ENCODE measurements at regions not wholly inside any gene's neighbourhood (a gene's known extent, or its start where the extent isn't known, plus 50 kb on each side); places are given as distances from the start of the nearest gene placed in this dataset.

DNA sequence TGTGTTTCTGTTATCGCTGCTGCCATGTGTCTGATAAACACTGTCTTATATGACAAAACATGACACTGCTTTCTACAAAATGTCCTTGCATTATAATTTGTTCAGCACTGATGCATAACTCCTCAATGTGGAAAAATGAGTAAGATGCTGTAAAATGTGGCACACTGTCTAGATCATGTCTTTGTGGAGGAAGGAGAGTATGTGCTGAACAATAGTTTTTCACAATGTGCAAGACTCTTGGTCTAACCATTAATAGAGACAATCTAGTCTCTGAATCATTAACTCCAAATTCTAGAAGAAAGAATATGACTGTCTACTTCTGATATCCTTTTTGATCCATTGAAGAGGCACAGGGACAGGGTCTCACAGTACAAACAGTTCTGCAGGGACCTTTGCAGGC is 127.9 kb upstream of the RARB start:
- Histone ChIP-seq H3K4me2 (no peak overlapping the region), H3K36me3 (ENCODE audit: insufficient read depth) (no peaks in the 10 kb centered on the region), H3K27me3 (ENCODE audit: insufficient read depth, low read depth) (no peaks in the 10 kb centered on the region), H3K79me2 (ENCODE audit: insufficient read depth, low read depth) (no peaks in the 10 kb centered on the region), H3K27ac (no peak overlapping the region), H3K4me1 (ENCODE audit: low read depth, poor library complexity, severe bottlenecking) (no peaks in the 10 kb centered on the region), H2AFZ (ENCODE audit: low read depth) (no peak overlapping the region), H3K4me3 (IDR thresholded peaks at IDR 0.05; ENCODE audit: insufficient read depth, low read depth, low read length) (no peak overlapping the region), H3K9ac (no peak overlapping the region), H4K20me1 (ENCODE audit: insufficient read depth) (no peaks in the 10 kb centered on the region)
- TF ChIP-seq, protein P1, sequence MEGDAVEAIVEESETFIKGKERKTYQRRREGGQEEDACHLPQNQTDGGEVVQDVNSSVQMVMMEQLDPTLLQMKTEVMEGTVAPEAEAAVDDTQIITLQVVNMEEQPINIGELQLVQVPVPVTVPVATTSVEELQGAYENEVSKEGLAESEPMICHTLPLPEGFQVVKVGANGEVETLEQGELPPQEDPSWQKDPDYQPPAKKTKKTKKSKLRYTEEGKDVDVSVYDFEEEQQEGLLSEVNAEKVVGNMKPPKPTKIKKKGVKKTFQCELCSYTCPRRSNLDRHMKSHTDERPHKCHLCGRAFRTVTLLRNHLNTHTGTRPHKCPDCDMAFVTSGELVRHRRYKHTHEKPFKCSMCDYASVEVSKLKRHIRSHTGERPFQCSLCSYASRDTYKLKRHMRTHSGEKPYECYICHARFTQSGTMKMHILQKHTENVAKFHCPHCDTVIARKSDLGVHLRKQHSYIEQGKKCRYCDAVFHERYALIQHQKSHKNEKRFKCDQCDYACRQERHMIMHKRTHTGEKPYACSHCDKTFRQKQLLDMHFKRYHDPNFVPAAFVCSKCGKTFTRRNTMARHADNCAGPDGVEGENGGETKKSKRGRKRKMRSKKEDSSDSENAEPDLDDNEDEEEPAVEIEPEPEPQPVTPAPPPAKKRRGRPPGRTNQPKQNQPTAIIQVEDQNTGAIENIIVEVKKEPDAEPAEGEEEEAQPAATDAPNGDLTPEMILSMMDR (conservative IDR thresholded peaks at IDR 0.05; ENCODE audit: low read depth, low read length) = no peak

DNA sequence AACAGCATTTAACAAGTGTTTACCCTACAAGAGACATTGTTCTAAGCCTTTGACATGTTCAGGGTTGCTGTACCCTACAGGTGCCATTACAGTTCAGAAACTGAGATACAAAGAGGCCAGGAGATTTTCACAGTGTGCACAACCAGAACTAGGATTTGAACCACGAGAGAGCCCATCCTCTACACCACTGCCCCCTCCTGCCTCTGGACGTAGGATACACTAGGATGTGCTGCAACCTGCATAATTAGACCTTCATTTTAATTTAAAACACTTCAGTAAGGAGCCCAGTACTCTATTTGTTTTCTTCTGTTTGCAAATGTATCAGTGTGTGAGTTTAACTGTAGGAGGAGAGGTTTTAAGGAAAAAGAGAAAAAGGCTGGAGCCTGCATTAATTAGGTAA is 123.1 kb upstream of the RARB start:
- H3K4me2 ChIP-seq = no peak overlapping the region
- H3K27ac ChIP-seq = no peak overlapping the region
- TF ChIP-seq, protein P1 (conservative IDR thresholded peaks at IDR 0.05; ENCODE audit: low read depth, low read length) = no peak
- H2AFZ ChIP-seq (ENCODE audit: low read depth) = no peak overlapping the region
- H3K27me3 ChIP-seq (ENCODE audit: insufficient read depth, low read depth) = no peaks in the 10 kb centered on the region
- no peak overlapping the region for H3K9ac ChIP-seq
- H4K20me1 ChIP-seq (ENCODE audit: insufficient read depth) = no peaks in the 10 kb centered on the region
- H3K79me2 ChIP-seq (ENCODE audit: insufficient read depth, low read depth) = no peaks in the 10 kb centered on the region
- no peaks in the 10 kb centered on the region for H3K36me3 ChIP-seq (ENCODE audit: insufficient read depth)
- no peaks in the 10 kb centered on the region for H3K4me1 ChIP-seq (ENCODE audit: low read depth, poor library complexity, severe bottlenecking)
- H3K4me3 ChIP-seq (IDR thresholded peaks at IDR 0.05; ENCODE audit: insufficient read depth, low read depth, low read length) = no peak overlapping the region

DNA sequence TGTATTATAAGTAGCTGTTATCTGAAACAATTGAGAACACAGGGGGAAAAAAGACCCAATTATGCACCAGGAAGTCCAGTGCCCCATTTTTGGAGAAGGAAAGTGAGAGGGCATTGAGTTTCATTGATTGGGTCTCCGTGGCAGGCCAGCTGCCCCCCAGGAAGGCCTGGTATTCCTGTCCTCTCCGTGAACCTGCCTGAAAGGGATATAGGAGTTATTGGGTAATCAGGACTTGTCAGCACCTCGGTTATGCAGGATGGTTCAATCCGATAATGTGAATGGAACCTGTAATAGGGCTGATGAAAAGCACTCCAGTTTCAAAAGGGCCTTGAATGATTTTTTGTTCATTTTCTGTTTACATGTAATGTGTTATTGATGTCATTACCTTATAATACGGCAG is 122.0 kb upstream of the RARB start:
- Histone ChIP-seq H4K20me1 (ENCODE audit: insufficient read depth) (no peaks in the 10 kb centered on the region), H3K79me2 (ENCODE audit: insufficient read depth, low read depth) (no peaks in the 10 kb centered on the region), H3K4me1 (ENCODE audit: low read depth, poor library complexity, severe bottlenecking) (no peaks in the 10 kb centered on the region), H3K4me2 (no peak overlapping the region), H3K4me3 (IDR thresholded peaks at IDR 0.05; ENCODE audit: insufficient read depth, low read depth, low read length) (no peak overlapping the region), H2AFZ (ENCODE audit: low read depth) (no peak overlapping the region), H3K27ac (no peak overlapping the region), H3K9ac (no peak overlapping the region), H3K36me3 (ENCODE audit: insufficient read depth) (no peaks in the 10 kb centered on the region), H3K27me3 (ENCODE audit: insufficient read depth, low read depth) (no peaks in the 10 kb centered on the region)
- TF ChIP-seq, protein P1 (conservative IDR thresholded peaks at IDR 0.05; ENCODE audit: low read depth, low read length) = no peak

DNA sequence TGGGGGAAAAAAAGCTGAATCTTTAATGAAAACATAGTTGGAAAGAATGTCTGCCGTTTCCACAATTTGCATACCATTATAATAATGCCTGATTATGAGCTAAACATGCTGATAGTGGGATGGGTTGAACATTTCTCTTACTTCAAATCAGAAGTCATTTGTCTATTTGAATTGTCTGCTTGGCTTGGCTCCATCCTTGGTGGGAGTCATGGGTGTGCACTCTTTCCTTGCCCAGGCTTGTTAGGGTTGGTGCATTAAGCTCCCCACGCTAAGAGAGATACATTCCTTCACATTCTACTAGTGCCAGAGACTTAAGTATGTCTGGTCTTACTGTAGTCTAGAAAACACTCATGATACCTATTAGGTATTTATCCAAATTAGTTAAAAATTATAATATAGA is 121.4 kb upstream of the RARB start:
- Histone ChIP-seq H3K36me3 (ENCODE audit: insufficient read depth) (no peaks in the 10 kb centered on the region), H3K4me3 (IDR thresholded peaks at IDR 0.05; ENCODE audit: insufficient read depth, low read depth, low read length) (no peak overlapping the region), H3K9ac (no peak overlapping the region), H3K27ac (no peak overlapping the region), H3K27me3 (ENCODE audit: insufficient read depth, low read depth) (no peaks in the 10 kb centered on the region), H3K4me1 (ENCODE audit: low read depth, poor library complexity, severe bottlenecking) (no peaks in the 10 kb centered on the region), H3K79me2 (ENCODE audit: insufficient read depth, low read depth) (no peaks in the 10 kb centered on the region), H3K4me2 (no peak overlapping the region), H4K20me1 (ENCODE audit: insufficient read depth) (no peaks in the 10 kb centered on the region), H2AFZ (ENCODE audit: low read depth) (no peak overlapping the region)
- TF ChIP-seq, protein P1 (conservative IDR thresholded peaks at IDR 0.05; ENCODE audit: low read depth, low read length) = no peak

DNA sequence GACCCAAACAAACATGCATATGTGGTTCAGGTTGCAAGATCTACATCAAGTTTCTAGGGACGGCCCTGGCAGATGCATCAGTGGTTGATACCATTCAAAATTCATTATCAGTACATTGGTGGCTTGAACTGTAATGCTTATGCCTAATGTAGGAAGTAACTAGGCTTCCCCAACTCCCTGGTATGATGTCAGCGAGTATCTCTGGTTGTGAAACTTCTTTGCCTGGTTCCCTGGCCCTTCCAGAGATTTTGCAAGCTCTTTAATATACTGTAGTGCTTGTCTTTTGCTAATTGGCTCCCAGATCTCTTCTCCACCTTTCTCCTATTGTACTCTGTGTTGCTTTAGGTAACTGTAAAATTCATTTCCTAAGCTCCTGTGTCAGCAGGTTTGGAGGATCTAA is 114.8 kb upstream of the RARB start:
- Histone ChIP-seq H3K36me3 (ENCODE audit: insufficient read depth) (no peaks in the 10 kb centered on the region), H2AFZ (ENCODE audit: low read depth) (no peak overlapping the region), H3K4me1 (ENCODE audit: low read depth, poor library complexity, severe bottlenecking) (no peaks in the 10 kb centered on the region), H3K27ac (no peak overlapping the region), H3K79me2 (ENCODE audit: insufficient read depth, low read depth) (no peaks in the 10 kb centered on the region), H3K4me2 (no peak overlapping the region), H3K27me3 (ENCODE audit: insufficient read depth, low read depth) (no peaks in the 10 kb centered on the region), H4K20me1 (ENCODE audit: insufficient read depth) (no peaks in the 10 kb centered on the region), H3K9ac (no peak overlapping the region), H3K4me3 (IDR thresholded peaks at IDR 0.05; ENCODE audit: insufficient read depth, low read depth, low read length) (no peak overlapping the region)
- TF ChIP-seq, protein P1 (conservative IDR thresholded peaks at IDR 0.05; ENCODE audit: low read depth, low read length) = no peak

All from KMS-11 (cell line).